ENCODE measurements at regions not wholly inside any gene's neighbourhood (a gene's known extent, or its start where the extent isn't known, plus 50 kb on each side); places are given as distances from the start of the nearest gene placed in this dataset.

GRCh38 chr7:45399069-45399468 is 175.1 kb upstream of the ADCY1 start:
- no peak for DNase-seq (ENCODE audit: low read depth, low spot score)
- Histone ChIP-seq H3K4me1 (ENCODE audit: control insufficient read depth, extremely low read depth, insufficient read depth, low read length) (no peaks in the 10 kb centered on the region), H4K20me1 (ENCODE audit: control insufficient read depth, extremely low read depth, insufficient read depth, low read length) (no peaks in the 10 kb centered on the region), H3K27me3 (ENCODE audit: control insufficient read depth, extremely low read depth, insufficient read depth, low read length) (peaks cover 4% of the 10 kb centered on the region), H3K9me1 (ENCODE audit: control insufficient read depth, extremely low read depth, insufficient read depth, low read length) (no peaks in the 10 kb centered on the region), H3K4me2 (ENCODE audit: control insufficient read depth, extremely low read depth, insufficient read depth, low read depth, low read length) (no peak overlapping the region), H3K4me3 (ENCODE audit: control insufficient read depth in 2 of 3, extremely low read depth in 1 of 3, insufficient read depth in 2 of 3, low read depth in 1 of 3, low read length in 3 of 3) (no peak overlapping the region), H2AFZ (ENCODE audit: control insufficient read depth, low read length) (no peak overlapping the region), H3K79me2 (ENCODE audit: control insufficient read depth, insufficient read depth, low read length) (no peaks in the 10 kb centered on the region), H3K27ac (ENCODE audit: control insufficient read depth, insufficient read depth, low read length) (no peak overlapping the region), H3K36me3 (ENCODE audit: control insufficient read depth in 2 of 2, extremely low read depth in 1 of 2, insufficient read depth in 2 of 2, low read length in 2 of 2) (no peaks in the 10 kb centered on the region), H3K9me3 (ENCODE audit: control insufficient read depth, low read depth, low read length) (no peaks in the 10 kb centered on the region), H3K9ac (ENCODE audit: control insufficient read depth, extremely low read depth, insufficient read depth, low read length) (no peak overlapping the region)
- FAIRE-seq, result no peak
- no peak for TF ChIP-seq EZH2 (IDR thresholded peaks at IDR 0.05; ENCODE audit: low read length)
- no peak for TF ChIP-seq CTCF (optimal IDR thresholded peaks at IDR 0.05 in 1 of 3, IDR thresholded peaks at IDR 0.05 in 1 of 3, conservative IDR thresholded peaks at IDR 0.05 in 1 of 3; ENCODE audit: extremely low read depth in 1 of 3, insufficient read depth in 2 of 3, low read length in 3 of 3)
- dilution Hi-C loops (cut with MboI; ENCODE audit: extremely low pct_ligation_motif_present, low sequenced_read_pairs), result no loop called here

- Histone ChIP-seq H3K9ac (ENCODE audit: control insufficient read depth, extremely low read depth, insufficient read depth, low read length) (no peak overlapping the region), H3K4me1 (ENCODE audit: control insufficient read depth, extremely low read depth, insufficient read depth, low read length) (no peaks in the 10 kb centered on the region), H3K4me3 (ENCODE audit: control insufficient read depth in 2 of 3, extremely low read depth in 1 of 3, insufficient read depth in 2 of 3, low read depth in 1 of 3, low read length in 3 of 3) (no peak overlapping the region), H2AFZ (ENCODE audit: control insufficient read depth, low read length) (no peak overlapping the region), H3K4me2 (ENCODE audit: control insufficient read depth, extremely low read depth, insufficient read depth, low read depth, low read length) (no peak overlapping the region), H3K79me2 (ENCODE audit: control insufficient read depth, insufficient read depth, low read length) (no peaks in the 10 kb centered on the region), H3K27me3 (ENCODE audit: control insufficient read depth, extremely low read depth, insufficient read depth, low read length) (peaks cover 4% of the 10 kb centered on the region), H3K9me1 (ENCODE audit: control insufficient read depth, extremely low read depth, insufficient read depth, low read length) (no peaks in the 10 kb centered on the region), H3K27ac (ENCODE audit: control insufficient read depth, insufficient read depth, low read length) (no peak overlapping the region), H3K9me3 (ENCODE audit: control insufficient read depth, low read depth, low read length) (no peaks in the 10 kb centered on the region), H3K36me3 (ENCODE audit: control insufficient read depth in 2 of 2, extremely low read depth in 1 of 2, insufficient read depth in 2 of 2, low read length in 2 of 2) (no peaks in the 10 kb centered on the region), H4K20me1 (ENCODE audit: control insufficient read depth, extremely low read depth, insufficient read depth, low read length) (no peaks in the 10 kb centered on the region)
- dilution Hi-C loops (cut with MboI; ENCODE audit: extremely low pct_ligation_motif_present, low sequenced_read_pairs), result no loop called here
- no peak for DNase-seq (ENCODE audit: low read depth, low spot score)
- TF ChIP-seq CTCF (optimal IDR thresholded peaks at IDR 0.05 in 1 of 3, IDR thresholded peaks at IDR 0.05 in 1 of 3, conservative IDR thresholded peaks at IDR 0.05 in 1 of 3; ENCODE audit: extremely low read depth in 1 of 3, insufficient read depth in 2 of 3, low read length in 3 of 3) (no peak), EZH2 (IDR thresholded peaks at IDR 0.05; ENCODE audit: low read length) (no peak)
- no peak for FAIRE-seq
Measured at GRCh38 chr7:45400680-45401079, 173.5 kb upstream of the ADCY1 start.

All from keratinocyte (primary cell).